H9 (cell line): ENCODE measurements at regions not wholly inside any gene's neighbourhood (a gene's known extent, or its start where the extent isn't known, plus 50 kb on each side); places are given as distances from the start of the nearest gene placed in this dataset.

Experiments used
- DNase-seq: peaks from one replicate; pipeline ENCODE4 v3.0.0-alpha.2; 2017
- H2AFZ ChIP-seq: one replicate; pipeline ENCODE4 v1.6.1; 2013; ENCODE audit warnings: mild to moderate bottlenecking, low read length, control low read depth, moderate library complexity
- H2AK5ac ChIP-seq: 2 replicates; pipeline ENCODE4 v1.6.1; 2013; ENCODE audit warnings: low read length, control low read depth, mixed read lengths; ENCODE audit not compliant: insufficient read length
- H2BK120ac ChIP-seq: one replicate; pipeline ENCODE4 v1.6.1; 2013; ENCODE audit warnings: low read depth, mild to moderate bottlenecking, low read length, control low read depth, inconsistent platforms; ENCODE audit not compliant: poor library complexity, severe bottlenecking
- H2BK12ac ChIP-seq: 2 replicates; pipeline ENCODE4 v1.6.1; 2013; ENCODE audit warnings: low read length, control low read depth, mixed read lengths, low read depth; ENCODE audit not compliant: insufficient read length
- H2BK15ac ChIP-seq: 2 replicates; pipeline ENCODE4 v1.6.1; 2013; ENCODE audit warnings: low read depth, low read length, control low read depth
- H2BK20ac ChIP-seq: one replicate; pipeline ENCODE4 v1.6.1; 2013; ENCODE audit warnings: low read depth, mild to moderate bottlenecking, low read length, control low read depth, inconsistent platforms; ENCODE audit not compliant: poor library complexity, severe bottlenecking
- H2BK5ac ChIP-seq: 2 replicates; pipeline ENCODE4 v1.6.1; 2013; ENCODE audit warnings: low read length, control low read depth, mixed read lengths; ENCODE audit not compliant: insufficient read length
- H3K14ac ChIP-seq: 2 replicates; pipeline ENCODE4 v1.6.1; 2013; ENCODE audit warnings: low read length, control low read depth; ENCODE audit not compliant: insufficient read depth
- H3K18ac ChIP-seq: 2 replicates; pipeline ENCODE4 v1.6.1; 2013; ENCODE audit warnings: low read depth, mild to moderate bottlenecking, mixed read lengths, low read length, control low read depth; ENCODE audit not compliant: insufficient read length
- H3K23ac ChIP-seq: 2 replicates; pipeline ENCODE4 v1.6.1; 2013; ENCODE audit warnings: low read length, control low read depth, mixed read lengths, low read depth; ENCODE audit not compliant: insufficient read length
- H3K23me2 ChIP-seq: 2 replicates; pipeline ENCODE4 v1.6.1; 2013; ENCODE audit warnings: low read depth, mild to moderate bottlenecking, mixed read lengths, low read length, control low read depth; ENCODE audit not compliant: insufficient read length, poor library complexity, severe bottlenecking
- H3K27ac ChIP-seq: 2 replicates; pipeline ENCODE4 v1.5.1; 2013; ENCODE audit warnings: low read length, control low read depth, mixed read lengths, low read depth; ENCODE audit not compliant: insufficient read length
- H3K27me3 ChIP-seq: 2 replicates; pipeline ENCODE4 v1.6.1; 2013; ENCODE audit warnings: low read length, control low read depth, inconsistent platforms; ENCODE audit not compliant: insufficient read depth
- H3K4ac ChIP-seq: 2 replicates; pipeline ENCODE4 v1.6.1; 2013; ENCODE audit warnings: low read depth, mild to moderate bottlenecking, control low read depth, inconsistent platforms, low read length, moderate library complexity
- H3K4me1 ChIP-seq: 2 replicates; pipeline ENCODE4 v1.6.1; 2013; ENCODE audit warnings: low read length, control low read depth, inconsistent platforms; ENCODE audit not compliant: insufficient read depth
- H3K4me2 ChIP-seq: 2 replicates; pipeline ENCODE4 v1.6.1; 2013; ENCODE audit warnings: low read length, control low read depth, mixed read lengths; ENCODE audit not compliant: insufficient read length, insufficient read depth
- H3K56ac ChIP-seq: 2 replicates; pipeline ENCODE4 v1.6.1; 2013; ENCODE audit warnings: low read depth, mild to moderate bottlenecking, mixed read lengths, low read length, control low read depth; ENCODE audit not compliant: insufficient read length
- H3K79me1 ChIP-seq: 2 replicates; pipeline ENCODE4 v1.6.1; 2013; ENCODE audit warnings: low read depth, mild to moderate bottlenecking, moderate library complexity, low read length, control low read depth, inconsistent platforms; ENCODE audit not compliant: insufficient read depth, poor library complexity, severe bottlenecking
- H3K79me2 ChIP-seq: 2 replicates; pipeline ENCODE4 v1.6.1; 2013; ENCODE audit warnings: low read length, control low read depth, inconsistent platforms; ENCODE audit not compliant: insufficient read depth
- H3K9ac ChIP-seq: 2 replicates; pipeline ENCODE4 v1.6.1; 2013; ENCODE audit warnings: low read length, control low read depth, mixed read lengths; ENCODE audit not compliant: insufficient read length; ENCODE audit errors: extremely low read depth
- H3K9me3 ChIP-seq: one replicate; pipeline ENCODE4 v1.6.1; 2013; ENCODE audit warnings: low read depth, low read length, inconsistent platforms; ENCODE audit not compliant: control insufficient read depth
- H3T11ph ChIP-seq: one replicate; pipeline ENCODE4 v1.6.1; 2013; ENCODE audit warnings: mild to moderate bottlenecking, low read length, control low read depth, inconsistent platforms
- H4K20me1 ChIP-seq: one replicate; pipeline ENCODE4 v1.6.1; 2013; ENCODE audit not compliant: control insufficient read depth, insufficient read length, insufficient read depth
- H4K5ac ChIP-seq: 2 replicates; pipeline ENCODE4 v1.6.1; 2013; ENCODE audit warnings: low read depth, mild to moderate bottlenecking, mixed read lengths, low read length, control low read depth; ENCODE audit not compliant: insufficient read length
- H4K8ac ChIP-seq: replicated peaks from 2 replicates; pipeline ENCODE4 v1.6.1; 2013; ENCODE audit warnings: low read length, control low read depth, mixed read lengths, low read depth; ENCODE audit not compliant: insufficient read length
- H4K91ac ChIP-seq: 2 replicates; pipeline ENCODE4 v1.6.1; 2013; ENCODE audit warnings: low read depth, mild to moderate bottlenecking, moderate library complexity, mixed read lengths, low read length, control low read depth; ENCODE audit not compliant: insufficient read length
- H3K27ac Mint-ChIP-seq, 3 experiments: 2 replicates in 2 of 3; 3 replicates in 1 of 3; pipeline ENCODE4 v1.8.0; 2020 to 2021; ENCODE audit warnings: mixed read lengths in 3 of 3, mild to moderate bottlenecking in 1 of 3, moderate library complexity in 1 of 3
- H3K27me3 Mint-ChIP-seq: 2 replicates; pipeline ENCODE4 v1.8.0; 2021; ENCODE audit warnings: low read depth, mild to moderate bottlenecking, moderate library complexity, mixed read lengths
- H3K36me3 Mint-ChIP-seq, 3 experiments: 2 replicates in 2 of 3; 3 replicates in 1 of 3; pipeline ENCODE4 v1.8.0; 2020 to 2021; ENCODE audit warnings: low read depth in 3 of 3, mixed read lengths in 3 of 3; ENCODE audit not compliant: insufficient read depth in 1 of 3
- H3K4me1 Mint-ChIP-seq, 2 experiments: 2 replicates each; pipeline ENCODE4 v1.8.0; 2020; ENCODE audit warnings: mixed read lengths in 2 of 2
- H3K4me3 Mint-ChIP-seq, 2 experiments: 2 replicates in 1 of 2; 3 replicates in 1 of 2; pipeline ENCODE4 v1.8.0; 2020 to 2021; ENCODE audit warnings: mild to moderate bottlenecking in 2 of 2, mixed read lengths in 2 of 2, moderate library complexity in 1 of 2
- H3K9me3 Mint-ChIP-seq, 2 experiments: 2 replicates in 1 of 2; 3 replicates in 1 of 2; pipeline ENCODE4 v1.8.0; 2020; ENCODE audit warnings: mild to moderate bottlenecking in 2 of 2, mixed read lengths in 2 of 2, moderate library complexity in 1 of 2
- CTCF ChIP-seq: fragments of 200-600 bp; sonication (generic); conservative IDR thresholded peaks from 3 replicates; pipeline ENCODE4 v1.8.0; 2021; ENCODE audit warnings: antibody characterized with exemption, mild to moderate bottlenecking

DNA sequence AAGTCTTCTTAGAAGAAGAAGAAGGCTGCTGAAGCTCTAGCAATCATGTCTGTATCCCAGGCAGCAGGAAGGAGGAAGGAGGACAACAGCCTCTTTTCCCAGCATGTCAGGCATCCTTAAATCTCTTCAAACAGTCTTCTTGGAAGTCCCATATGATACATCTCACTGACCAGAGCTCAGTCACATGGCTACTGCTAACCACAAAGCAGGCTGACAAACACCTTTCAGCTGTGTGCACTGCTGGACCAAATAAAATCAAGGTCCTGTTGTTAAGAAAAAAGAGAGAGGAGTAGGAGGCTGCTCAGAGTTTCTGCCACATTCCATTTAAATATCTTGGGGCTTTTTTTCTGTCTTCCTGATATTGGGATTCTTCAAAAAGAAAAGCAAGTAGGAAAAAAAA, 203.4 kb upstream of the PELI2 start:
- no peak for DNase-seq
- H3K56ac ChIP-seq: no peak overlapping the region
- H3K23ac ChIP-seq: no peak overlapping the region
- H3K9me3 ChIP-seq: no peaks in the 10 kb centered on the region
- no peak overlapping the region for H3K4me2 ChIP-seq
- no peak overlapping the region for H3T11ph ChIP-seq
- no peak overlapping the region for H2BK15ac ChIP-seq
- no peak overlapping the region for H4K8ac ChIP-seq
- no peak overlapping the region for H3K27ac ChIP-seq
- Mint-ChIP-seq H3K36me3 (no peaks in the 10 kb centered on the region), H3K27me3 (no peaks in the 10 kb centered on the region), H3K4me1 (peaks cover 16 to 18% of the 10 kb centered on the region in 2 experiments), H3K9me3 (peaks cover 0 to 3% of the 10 kb centered on the region in 2 experiments; a peak in 1 of 5 replicates), H3K27ac (no peak overlapping the region), H3K4me3 (no peak overlapping the region)
- H2BK5ac ChIP-seq: no peak overlapping the region
- H4K20me1 ChIP-seq: no peaks in the 10 kb centered on the region
- H3K27me3 ChIP-seq: no peaks in the 10 kb centered on the region
- no peak overlapping the region for H3K14ac ChIP-seq
- H3K79me2 ChIP-seq: no peaks in the 10 kb centered on the region
- no peak overlapping the region for H4K91ac ChIP-seq
- no peak overlapping the region for H3K18ac ChIP-seq
- H2BK120ac ChIP-seq: no peak overlapping the region
- no peak for TF ChIP-seq CTCF
- H3K4ac ChIP-seq: no peak overlapping the region
- H2AFZ ChIP-seq: no peak overlapping the region
- H3K79me1 ChIP-seq: no peaks in the 10 kb centered on the region
- H2AK5ac ChIP-seq: no peak overlapping the region
- no peaks in the 10 kb centered on the region for H3K23me2 ChIP-seq
- H4K5ac ChIP-seq: no peak overlapping the region
- no peak overlapping the region for H2BK20ac ChIP-seq
- no peaks in the 10 kb centered on the region for H3K4me1 ChIP-seq
- H2BK12ac ChIP-seq: no peak overlapping the region
- H3K9ac ChIP-seq: no peak overlapping the region
